NCI-H2171 treated with DMSO at 0.1 percent for 48 hours (cell line): ENCODE measurements at regions not wholly inside any gene's neighbourhood (a gene's known extent, or its start where the extent isn't known, plus 50 kb on each side); places are given as distances from the start of the nearest gene placed in this dataset.
A peak's percentile ranks its signal among the peaks of the same experiment; 100 is the strongest.
"Not testable (repeated sequence)": the region's sequence is repeated elsewhere in the genome, so short reads cannot be mapped to it uniquely, and the experiment has no call there.

Experiments
- DNase-seq: peaks from one replicate; lab custom pipeline; 2025; lab: John Stamatoyannopoulos, UW

DNA sequence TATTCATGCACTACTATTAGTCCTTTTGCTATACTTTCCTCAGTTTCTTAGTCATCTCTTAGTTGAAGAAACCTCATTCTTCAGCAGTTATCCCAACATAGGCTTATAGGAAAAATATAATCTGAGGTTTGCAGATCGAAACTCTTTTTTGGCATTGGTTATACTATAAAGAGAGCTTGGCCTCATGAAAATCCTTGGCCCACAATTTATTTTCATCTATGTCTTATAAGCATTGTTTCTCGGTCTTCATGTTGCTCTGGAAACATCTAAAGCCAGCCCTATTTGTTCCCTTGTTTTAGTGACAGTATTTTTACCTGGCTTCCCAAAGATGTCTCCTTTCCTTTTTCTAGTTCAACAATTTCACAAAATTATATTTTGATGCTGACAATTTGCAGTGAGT, 345.1 kb upstream of the PRKCQ start:
- DNase-seq, result no peak

DNA sequence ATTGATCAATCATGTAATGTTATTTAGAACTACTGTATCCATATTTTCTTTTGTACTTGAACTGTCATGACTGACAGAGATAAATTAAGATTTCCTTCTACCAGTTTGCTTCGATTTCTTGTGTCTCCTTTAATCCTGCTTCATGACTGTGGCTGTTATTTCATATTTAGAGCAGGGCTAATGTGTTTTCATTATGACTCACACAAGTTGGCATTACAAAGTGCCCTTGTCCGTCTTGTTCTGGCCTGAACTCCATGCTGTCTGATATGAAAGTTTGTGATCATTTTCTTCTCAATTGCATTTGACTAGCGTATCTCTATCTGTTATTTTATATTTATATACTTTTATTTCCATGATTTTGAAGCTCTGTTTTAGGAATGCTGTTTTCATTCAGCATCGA, 344.1 kb upstream of the PRKCQ start:
- no peak for DNase-seq

DNA sequence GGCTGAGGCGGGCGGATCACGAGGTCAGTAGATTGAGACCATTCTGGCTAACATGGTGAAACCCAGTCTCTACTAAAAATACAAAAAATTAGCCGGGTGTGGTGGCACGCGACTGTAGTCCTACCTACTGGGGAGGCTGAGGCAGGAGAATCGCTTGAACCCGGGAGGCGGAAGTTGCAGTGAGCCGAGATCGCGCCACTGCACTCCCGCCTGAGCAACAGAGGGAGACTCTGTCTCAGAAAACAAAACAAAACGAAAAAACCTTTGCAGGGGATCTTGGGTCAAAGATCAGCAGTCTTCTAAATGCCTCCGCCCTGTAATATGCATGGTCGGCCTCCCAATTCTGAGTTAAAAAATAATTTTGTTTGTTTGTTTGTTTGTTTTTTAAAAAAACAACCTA, 340.9 kb upstream of the PRKCQ start:
- not testable (repeated sequence) for DNase-seq

DNA sequence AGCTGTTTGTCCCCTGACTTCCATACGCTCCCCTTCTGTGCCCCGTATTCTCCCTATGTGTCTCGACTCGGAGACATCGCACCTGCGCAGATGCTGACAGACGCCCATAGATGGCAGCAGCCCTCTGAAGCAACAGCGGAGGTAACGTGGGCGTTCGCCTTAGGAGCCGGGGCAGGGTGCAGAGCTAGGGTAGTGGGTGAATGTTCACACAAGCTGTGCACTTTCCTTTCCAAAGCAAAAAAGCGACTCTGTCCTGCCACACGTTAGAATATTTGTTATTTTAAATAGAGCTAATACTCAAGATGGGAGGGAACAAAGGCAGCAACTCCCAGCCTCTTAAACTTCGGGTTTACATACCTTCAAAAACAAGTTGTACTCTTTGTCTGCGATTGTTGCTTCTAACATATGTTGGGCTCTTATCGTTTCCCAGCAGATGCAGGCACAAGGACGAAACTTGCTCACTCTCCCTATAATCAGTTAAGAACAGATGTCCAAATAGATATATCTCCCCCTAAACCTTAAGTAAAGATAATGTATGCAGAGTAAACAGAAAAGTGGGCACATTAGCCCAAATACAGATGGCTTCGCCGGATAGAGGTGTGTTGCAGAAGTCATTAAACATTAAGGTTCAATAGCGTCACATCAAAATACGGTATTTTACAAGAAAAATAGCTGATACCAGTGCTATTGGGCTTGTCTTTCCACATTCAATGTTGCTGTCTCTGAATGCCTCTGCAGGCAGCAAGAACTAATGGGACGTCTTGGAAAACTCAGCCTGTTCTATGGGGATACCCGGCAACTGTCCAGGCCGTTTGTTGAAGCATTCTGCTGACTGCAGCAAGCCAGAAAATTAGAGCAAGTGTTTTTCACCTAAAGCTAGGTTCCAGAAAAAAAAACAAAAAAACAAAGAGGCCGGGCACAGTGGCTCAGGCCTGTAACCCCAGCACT, 340.3 kb upstream of the PRKCQ start:
- peak; percentile 8 for DNase-seq

DNA sequence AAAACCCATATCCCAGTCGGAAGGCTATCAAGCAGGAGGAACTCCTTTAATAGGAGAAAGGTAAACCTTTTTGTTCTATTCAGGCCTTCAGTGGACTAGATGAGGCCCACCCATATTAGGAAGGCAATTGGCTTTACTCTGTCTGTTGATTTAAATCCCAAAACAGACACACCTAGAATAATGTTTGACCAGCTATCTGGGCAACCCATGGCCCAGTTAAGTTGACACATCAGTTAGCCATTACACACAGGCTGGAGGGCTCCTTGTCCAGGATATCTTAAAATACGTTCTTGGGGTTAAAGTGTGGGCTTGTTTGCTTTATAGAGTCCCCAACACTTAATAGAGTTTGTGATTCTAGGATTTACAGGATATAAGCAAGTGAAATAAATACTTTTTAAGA, 339.0 kb upstream of the PRKCQ start:
- no peak for DNase-seq

DNA sequence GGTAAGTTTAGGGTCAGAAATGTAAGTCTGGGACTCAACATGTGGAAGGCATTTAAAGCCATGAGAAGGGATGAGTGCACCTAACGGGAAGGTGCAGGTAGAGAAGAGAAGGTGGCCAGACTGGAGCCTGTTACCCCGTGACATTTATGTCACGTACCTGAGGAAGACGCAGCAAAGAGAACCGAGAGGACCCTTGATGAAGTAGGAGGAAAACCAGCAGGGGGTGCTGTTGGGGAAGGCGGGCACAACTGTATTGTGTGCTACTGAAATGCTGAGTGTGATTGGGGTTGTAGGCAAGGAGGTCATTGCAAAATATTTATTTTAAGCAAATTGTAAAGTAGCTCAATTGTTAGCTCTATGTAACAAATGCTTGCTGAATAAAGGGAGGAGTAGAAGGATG, 338.2 kb upstream of the PRKCQ start:
- no peak for DNase-seq

GRCh38 chr10:6917125-6917524, 337.0 kb upstream of the PRKCQ start:
- no peak for DNase-seq

DNA sequence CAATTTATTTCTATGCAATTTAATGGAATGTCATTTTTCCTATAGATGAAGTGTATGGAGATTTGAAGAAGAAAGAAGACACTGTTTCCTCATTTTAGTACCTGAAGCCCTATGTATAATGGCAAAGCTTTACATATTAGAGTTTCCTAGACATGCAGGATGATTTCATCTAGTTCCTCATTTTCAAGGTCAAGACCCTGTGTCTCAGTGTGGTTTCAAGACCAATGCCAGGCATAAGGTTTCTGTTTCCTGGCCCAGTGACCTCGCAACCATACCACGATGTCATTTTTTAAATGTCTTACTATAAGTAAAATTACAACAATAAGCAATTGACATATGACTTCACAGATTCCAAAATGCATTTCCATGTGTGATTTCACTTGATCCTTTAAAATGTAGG, 336.5 kb upstream of the PRKCQ start:
- DNase-seq, result no peak

DNA sequence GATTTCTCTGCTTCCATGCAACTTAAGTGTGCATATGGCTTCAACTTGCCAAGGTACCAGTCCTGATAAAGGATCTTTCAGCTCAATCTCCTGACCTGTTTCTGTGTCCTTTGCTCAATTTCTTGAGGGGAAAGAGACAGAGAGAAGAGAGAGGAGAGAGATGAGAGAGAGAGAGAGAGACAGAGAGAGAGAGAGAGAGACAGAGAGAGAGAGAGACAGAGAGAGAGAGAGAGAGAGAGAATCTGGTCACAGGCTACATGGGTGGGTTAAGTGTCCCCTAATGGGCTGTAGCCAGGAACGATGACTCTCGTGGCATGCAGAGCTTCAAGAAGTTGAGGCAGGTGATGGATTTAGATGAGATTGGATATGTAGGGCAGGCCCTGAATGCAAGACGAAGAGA, 335.2 kb upstream of the PRKCQ start:
- no peak for DNase-seq

GRCh38 chr10:6912929-6913328, 332.9 kb upstream of the PRKCQ start:
- no peak for DNase-seq

GRCh38 chr10:6912424-6912823, 332.3 kb upstream of the PRKCQ start:
- no peak for DNase-seq

DNA sequence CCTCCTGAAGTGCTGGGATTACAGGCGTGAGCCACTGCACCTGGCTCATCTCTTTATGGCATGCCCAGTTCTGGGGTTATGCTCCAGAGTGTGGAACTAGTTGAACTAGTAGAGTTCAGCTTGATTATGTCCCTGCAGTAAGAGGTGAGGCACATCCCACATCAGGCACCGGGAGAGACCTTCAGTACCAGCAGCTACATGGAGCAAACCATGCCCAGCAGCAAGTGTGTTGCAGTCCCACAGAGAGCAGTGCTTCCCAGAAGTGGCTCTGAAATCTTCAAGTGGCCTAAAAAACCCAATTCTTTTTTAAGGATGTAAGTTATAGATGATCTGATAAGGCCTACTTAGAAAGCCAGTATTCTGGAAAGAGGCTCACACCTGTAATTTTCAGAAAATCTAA, 331.9 kb upstream of the PRKCQ start:
- DNase-seq, result no peak

GRCh38 chr10:6909905-6910560, 330.0 kb upstream of the PRKCQ start:
- no peak for DNase-seq

GRCh38 chr10:6907877-6908530, 327.9 kb upstream of the PRKCQ start:
- no peak for DNase-seq

- no peak for DNase-seq
Observed at GRCh38 chr10:6894405-6894804, 314.3 kb upstream of the PRKCQ start.

DNA sequence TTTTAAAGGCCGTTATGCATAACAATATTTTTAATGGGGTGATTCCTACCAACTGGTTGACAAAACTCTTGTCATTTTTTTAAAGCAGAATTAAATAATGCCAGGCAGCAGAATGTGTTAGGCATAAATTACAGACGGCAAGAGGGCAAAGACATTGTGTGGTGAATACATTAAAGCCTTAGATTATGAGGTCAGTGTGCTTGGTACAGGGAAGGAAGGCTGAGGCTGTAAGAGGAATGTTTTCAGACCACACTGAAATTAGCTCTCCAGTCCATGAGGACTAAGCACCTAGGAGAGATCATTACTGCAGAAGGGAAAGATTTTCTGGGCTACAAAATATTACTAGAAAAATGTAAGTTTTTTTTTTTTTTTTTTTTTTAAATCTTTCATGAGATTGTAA, 312.8 kb upstream of the PRKCQ start:
- DNase-seq, result no peak

DNA sequence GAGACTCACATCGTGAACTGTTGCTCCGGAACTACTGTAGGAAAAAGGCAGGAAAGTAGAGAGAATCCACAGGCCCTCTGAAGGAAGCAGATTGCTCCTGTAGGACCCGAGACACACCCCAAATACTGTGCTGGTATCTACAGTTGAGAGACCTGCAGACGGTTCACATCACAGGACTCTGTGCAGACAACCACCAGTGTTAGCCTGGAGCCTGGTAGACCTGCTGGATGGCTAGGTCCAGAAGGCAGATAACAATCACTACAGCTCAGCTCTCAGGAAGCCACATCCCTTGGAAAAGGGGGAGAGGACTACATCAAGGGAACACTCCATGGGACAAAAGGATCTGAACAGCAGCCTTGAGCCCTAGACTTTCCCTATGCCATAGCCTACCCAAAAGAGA, 311.8 kb upstream of the PRKCQ start:
- DNase-seq, result no peak

DNA sequence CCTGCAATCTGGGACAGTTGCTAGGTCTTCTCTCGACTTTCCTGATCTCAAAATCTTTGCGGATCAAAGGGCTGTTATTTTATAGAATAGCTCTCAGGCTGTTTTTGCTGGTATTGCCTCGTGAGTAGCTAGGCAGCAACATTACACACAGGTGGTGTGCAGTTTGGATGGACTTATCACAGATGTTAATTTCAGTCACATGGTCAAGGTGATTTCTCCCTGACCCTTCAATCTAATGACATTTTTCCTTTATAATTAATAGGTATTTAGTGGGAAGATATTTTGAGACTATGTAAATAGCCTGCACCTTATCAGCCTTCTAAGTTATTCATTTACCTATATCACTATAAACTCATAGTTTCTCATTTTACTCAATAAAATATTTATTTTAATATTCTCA, 309.6 kb upstream of the PRKCQ start:
- no peak for DNase-seq

DNA sequence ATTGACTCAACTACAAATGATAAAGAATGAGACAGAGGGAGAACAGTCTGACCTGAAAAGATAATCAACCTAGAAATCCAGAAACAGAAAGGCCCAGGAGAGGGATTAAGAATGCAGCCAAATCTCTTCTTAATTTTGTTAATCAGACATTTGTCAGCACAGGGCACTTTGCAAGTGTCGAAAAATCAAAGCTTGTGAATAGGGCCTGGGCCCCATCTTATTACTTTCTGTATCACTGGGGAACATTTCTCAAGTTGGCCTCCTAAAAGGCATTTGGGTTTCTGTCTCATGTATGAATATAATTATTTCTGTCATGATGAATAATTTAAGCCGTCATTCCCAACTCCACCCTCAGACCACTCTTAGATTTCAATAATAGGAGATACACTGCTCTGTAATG, 308.4 kb upstream of the PRKCQ start:
- no peak for DNase-seq

GRCh38 chr10:6885284-6885683, 305.2 kb upstream of the PRKCQ start:
- no peak for DNase-seq

- DNase-seq, result no peak
Observed at GRCh38 chr10:6881987-6882386, 301.9 kb upstream of the PRKCQ start.

- no peak for DNase-seq
Observed at GRCh38 chr10:6877722-6878392, 297.8 kb upstream of the PRKCQ start.

DNA sequence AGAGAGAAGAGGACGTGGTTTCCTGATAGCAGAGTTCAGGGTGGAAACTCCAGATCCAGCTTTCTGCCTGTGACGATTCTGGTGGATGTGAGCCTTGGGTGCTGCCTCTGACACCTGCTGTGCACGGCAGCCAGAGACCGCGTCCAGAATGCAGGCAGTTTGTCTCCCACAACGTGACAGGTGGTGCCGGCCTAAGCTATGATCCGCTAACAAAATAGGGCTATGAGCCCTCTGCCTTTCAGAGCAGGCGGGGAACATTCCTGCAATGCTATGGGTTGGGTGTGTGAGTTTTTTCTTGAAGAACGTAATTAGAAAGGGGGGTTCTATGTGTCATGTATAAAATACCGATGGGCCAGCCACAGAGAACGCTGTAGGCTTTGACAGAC, 297.3 kb upstream of the PRKCQ start:
- DNase-seq, result no peak
